GM19035 (cell line): ENCODE measurements at regions not wholly inside any gene's neighbourhood (a gene's known extent, or its start where the extent isn't known, plus 50 kb on each side); places are given as distances from the start of the nearest gene placed in this dataset.
"Not testable (repeated sequence)": the region's sequence is repeated elsewhere in the genome, so short reads cannot be mapped to it uniquely, and the experiment has no call there.

Experiments used
- ATAC-seq: cut with Tn5 transposase; IDR thresholded peaks from one replicate; pipeline ENCODE4 v1.9.1; 2021; ENCODE audit not compliant: unreplicated experiment

GRCh38 chr21:35197992-35198431, 148.9 kb upstream of the RUNX1 start:
- no peak for ATAC-seq

- ATAC-seq: no peak
Measured at GRCh38 chr21:35197191-35197590, 148.1 kb upstream of the RUNX1 start.

DNA sequence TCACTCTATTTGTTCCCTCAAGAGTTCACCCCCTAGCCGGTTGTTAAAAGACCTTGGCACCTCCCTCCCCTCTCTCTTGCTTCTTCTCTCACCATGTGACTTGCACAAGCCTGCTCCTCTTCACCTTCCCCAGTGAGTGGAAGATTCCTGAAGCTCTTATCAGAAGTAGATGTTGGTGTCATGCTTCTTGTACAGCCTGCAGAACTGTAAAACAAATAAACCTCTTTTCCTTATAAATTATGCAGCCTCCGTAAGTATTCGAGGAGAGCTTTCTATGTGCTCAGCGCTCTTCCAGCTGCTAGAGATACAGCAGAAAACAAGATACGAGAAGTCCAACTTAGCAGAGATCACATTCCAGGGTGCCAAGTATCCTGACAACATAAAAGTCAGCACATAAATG, 147.0 kb upstream of the RUNX1 start:
- no peak for ATAC-seq

GRCh38 chr21:35195232-35195631, 146.1 kb upstream of the RUNX1 start:
- ATAC-seq: no peak

GRCh38 chr21:35191754-35192153, 142.7 kb upstream of the RUNX1 start:
- no peak for ATAC-seq

DNA sequence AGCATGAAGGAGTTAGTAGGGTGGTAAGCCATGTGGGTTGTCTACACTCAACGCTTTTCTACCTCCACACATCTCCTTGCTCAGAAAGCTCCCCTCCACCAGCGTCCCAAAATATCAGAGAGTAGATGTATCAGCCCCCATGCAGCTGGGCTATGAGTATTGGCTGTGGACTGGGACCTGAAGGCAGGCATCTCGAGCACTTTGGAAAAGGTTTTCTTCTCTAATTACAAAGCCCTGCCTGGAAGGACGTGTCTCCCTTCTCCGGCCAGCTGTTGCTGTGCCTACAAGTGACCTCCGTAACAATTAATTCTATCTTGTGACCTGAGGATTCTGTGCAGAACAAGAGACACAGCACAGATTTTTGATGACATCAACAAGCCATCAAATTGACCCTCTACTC, 142.0 kb upstream of the RUNX1 start:
- ATAC-seq: no peak

DNA sequence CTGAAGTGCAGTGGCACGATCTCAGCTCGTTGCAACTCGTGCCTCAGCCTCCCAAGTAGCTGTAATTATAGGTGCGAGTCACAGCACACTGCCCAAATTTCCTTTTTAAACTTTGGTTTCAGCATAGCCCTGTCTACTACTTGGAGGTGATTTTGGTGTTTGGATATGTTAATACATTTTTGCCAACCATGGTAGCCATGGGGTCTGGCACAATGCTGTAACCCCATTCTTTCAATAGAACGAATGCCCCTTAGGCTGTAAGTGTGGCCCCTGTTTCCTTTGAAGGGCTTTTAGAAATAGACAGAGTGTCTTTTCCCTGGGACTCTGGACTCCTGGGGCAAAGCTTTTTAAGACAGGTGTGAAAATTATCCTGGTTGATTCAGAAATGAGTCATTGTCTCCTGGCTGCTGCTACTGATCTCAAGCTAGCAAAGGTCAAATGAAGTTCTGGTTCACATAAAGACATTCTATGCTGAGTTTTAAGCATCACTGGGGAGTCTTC, 141.1 kb upstream of the RUNX1 start:
- no peak for ATAC-seq

DNA sequence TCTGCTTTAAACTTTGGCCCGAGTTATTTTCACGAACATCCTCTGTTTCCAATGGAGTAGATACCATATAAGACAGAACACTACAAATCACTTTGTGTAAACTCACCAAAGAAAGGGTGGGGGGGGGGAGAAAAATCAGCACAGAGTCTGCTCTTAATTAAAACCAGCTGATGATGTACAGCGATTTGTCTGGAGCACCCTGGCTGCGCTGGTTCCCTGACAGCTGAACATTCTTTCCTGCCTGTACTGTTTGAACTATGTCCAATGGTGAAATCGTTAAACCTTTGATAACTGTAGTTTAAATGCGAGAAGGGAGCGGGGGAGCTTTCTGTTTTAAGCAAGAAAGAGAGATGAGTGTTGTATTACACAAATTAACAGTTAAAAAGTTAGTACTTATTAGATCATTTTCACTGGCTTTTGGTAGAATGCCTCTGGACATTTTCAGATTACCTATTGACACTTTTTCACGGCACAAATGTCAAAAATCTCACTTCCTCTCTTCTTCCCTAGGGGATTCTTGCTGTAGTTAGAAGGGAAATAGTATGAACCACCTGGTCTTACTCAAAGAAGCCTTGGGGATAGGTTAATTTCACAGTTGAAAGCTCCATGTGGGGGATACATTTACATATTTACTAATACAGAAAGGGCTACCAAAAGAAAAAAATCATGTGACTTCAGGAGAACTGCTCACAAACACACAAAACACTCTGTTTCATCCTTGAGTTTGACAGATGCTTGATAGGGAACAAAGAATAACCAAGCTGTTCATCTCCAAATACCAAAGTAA, 140.2 kb upstream of the RUNX1 start:
- no peak for ATAC-seq

DNA sequence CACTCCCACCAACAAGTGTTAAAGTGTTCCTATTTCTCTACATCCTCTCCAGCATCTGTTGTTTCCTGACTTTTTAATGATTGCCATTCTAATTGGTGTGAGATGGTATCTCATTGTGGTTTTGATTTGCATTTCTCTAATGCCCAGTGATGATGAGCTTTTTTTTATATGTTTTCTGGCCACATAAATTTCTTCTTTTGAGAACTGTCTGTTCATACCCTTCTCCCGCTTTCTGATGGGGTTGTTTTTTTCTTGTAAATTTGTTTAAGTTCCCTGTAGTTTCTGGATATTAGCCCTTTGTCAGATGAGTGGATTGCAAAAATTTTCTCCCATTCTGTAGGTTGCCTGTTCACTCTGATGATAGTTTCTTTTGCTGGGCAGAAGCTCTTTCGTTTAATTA, 134.3 kb upstream of the RUNX1 start:
- ATAC-seq: not testable (repeated sequence)

- no peak for ATAC-seq
Measured at GRCh38 chr21:35179990-35180540, 131.0 kb upstream of the RUNX1 start.

DNA sequence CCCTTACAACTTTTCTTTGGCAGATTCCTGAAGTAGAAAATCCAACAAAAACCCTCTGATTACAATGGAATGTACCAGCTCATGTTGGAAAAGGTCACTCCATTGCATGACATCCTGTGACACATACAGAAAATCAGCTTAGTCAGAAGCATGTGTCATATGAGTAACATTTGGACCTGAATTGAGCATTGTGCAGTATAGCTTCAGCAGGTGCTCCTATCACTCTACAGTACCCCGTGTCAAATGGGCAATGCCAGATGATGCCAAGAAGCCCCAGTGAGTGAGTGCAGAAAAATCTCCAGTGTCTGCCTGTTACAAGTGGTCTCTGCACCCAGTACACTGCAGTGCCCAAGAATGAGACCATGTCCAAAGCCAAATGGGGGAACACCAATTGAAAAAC, 129.7 kb upstream of the RUNX1 start:
- no peak for ATAC-seq

GRCh38 chr21:35178098-35178497, 129.0 kb upstream of the RUNX1 start:
- ATAC-seq: no peak

- ATAC-seq: no peak
Measured at GRCh38 chr21:35172231-35172630, 123.1 kb upstream of the RUNX1 start.

- no peak for ATAC-seq
Measured at GRCh38 chr21:35171385-35171784, 122.3 kb upstream of the RUNX1 start.

GRCh38 chr21:35170818-35171217, 121.7 kb upstream of the RUNX1 start:
- no peak for ATAC-seq

DNA sequence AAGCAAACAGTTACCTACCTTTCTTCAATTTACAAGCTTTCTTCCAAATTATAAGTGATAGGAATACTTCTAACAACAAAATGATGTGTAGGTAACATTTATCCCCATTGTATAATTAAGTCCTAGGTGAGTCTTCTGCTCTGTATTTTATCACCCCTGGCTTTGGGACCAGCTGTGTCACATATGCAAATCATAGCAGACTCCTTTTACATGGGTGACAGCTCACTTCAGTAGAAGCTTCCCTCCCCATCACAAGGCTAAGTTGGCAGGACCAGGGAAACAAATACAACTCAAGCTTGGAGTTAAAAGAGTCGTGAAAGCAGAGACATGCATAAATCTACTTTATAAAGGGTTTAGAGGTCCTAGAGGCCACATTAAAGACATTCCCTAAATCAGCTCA, 121.1 kb upstream of the RUNX1 start:
- no peak for ATAC-seq

- ATAC-seq: no peak
Measured at GRCh38 chr21:35169574-35169973, 120.5 kb upstream of the RUNX1 start.

GRCh38 chr21:35168735-35169134, 119.6 kb upstream of the RUNX1 start:
- no peak for ATAC-seq

DNA sequence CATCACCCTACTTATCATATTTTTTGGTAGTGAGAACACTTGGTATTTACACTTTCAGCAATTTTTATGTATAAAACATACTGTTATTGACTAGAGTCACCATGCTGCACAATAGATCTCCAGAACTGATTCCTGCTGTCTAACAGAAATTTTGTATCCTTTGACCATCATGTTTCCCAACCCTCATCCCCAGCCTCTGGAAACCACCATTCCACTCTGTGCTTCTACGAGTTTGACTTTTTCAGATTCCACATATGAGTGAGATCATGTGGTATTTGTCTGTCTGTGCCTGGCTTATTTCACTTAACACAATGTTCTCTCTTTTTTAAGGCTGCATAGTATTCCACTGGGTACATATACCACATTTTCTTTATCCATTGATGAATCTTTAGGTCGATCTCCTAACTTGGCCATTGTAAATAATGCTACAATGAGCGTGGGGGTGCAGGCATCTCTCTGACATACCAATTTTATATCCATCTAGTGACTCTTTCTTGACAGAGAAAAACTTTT, 115.9 kb upstream of the RUNX1 start:
- no peak for ATAC-seq

GRCh38 chr21:35164380-35164779, 115.3 kb upstream of the RUNX1 start:
- ATAC-seq: no peak

GRCh38 chr21:35163411-35163810, 114.3 kb upstream of the RUNX1 start:
- ATAC-seq: no peak

DNA sequence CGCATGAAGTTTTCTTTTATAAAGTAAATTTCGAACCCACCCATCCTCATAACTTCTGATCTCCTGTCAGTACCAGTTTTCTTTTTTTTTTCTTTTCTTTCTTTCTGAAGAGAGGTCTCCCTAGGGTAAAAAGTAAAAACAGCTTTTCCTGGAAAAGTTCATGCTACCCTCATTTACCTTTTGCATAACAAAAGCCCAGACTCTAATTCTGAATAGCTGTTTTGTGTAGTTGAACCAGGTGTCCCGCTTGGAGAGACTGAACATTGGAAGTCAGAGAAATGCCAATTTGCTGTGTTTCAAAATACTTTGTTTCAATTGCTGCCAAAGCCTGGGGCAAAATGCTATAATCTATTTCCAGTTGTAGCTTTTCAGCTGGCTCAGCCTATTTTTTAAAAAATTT, 113.7 kb upstream of the RUNX1 start:
- ATAC-seq: no peak
